ENCODE measurements at regions not wholly inside any gene's neighbourhood (a gene's known extent, or its start where the extent isn't known, plus 50 kb on each side); places are given as distances from the start of the nearest gene placed in this dataset.

DNA sequence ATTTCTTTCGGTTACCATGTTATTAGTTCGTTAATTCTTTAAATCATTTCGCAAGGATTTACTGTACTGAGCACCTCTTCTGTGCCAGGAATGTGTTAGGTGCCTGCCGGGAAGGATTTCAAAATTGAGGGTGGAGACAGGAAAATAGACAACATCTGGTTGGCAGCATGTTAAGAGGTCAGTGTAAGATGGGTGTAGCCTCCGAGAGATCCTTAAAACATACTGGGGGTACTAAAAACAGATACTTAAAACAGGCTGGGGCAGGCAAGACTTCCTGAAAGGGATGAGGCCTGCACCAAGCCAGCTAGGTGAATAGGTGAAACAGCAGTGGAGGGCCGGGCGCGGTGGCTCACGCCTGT, 178.0 kb upstream of the SGK1 start:
- TF ChIP-seq CTCF (IDR thresholded peaks at IDR 0.05) (no peak), POLR2A (IDR thresholded peaks at IDR 0.05) (no peak), EP300 (IDR thresholded peaks at IDR 0.05) (no peak), POLR2AphosphoS5 (IDR thresholded peaks at IDR 0.05) (no peak)
